ENCODE measurements at regions not wholly inside any gene's neighbourhood (a gene's known extent, or its start where the extent isn't known, plus 50 kb on each side); places are given as distances from the start of the nearest gene placed in this dataset.

DNA sequence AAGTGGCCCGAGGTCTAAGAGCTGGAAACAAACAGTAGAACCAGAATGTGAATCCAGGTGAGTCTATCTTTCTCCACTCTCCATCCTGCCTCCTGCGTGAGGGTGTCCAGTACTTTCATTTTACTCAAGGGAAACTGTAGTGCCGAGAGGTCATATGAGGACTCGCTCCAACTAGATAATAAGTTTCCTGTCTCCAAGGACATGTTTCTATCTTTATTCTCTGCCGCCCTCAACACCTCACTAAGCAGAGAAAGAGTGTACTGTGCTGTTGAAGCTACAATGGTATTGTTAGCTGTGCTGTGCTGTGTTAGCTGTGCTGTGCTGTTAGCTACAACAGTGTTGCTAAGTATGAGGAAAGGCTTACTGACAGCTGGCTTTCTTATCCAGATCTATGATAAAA, 137.9 kb upstream of the COL8A1 start:
- no peak for TF ChIP-seq POLR2A (IDR thresholded peaks at IDR 0.05)
- TF ChIP-seq, protein P1, sequence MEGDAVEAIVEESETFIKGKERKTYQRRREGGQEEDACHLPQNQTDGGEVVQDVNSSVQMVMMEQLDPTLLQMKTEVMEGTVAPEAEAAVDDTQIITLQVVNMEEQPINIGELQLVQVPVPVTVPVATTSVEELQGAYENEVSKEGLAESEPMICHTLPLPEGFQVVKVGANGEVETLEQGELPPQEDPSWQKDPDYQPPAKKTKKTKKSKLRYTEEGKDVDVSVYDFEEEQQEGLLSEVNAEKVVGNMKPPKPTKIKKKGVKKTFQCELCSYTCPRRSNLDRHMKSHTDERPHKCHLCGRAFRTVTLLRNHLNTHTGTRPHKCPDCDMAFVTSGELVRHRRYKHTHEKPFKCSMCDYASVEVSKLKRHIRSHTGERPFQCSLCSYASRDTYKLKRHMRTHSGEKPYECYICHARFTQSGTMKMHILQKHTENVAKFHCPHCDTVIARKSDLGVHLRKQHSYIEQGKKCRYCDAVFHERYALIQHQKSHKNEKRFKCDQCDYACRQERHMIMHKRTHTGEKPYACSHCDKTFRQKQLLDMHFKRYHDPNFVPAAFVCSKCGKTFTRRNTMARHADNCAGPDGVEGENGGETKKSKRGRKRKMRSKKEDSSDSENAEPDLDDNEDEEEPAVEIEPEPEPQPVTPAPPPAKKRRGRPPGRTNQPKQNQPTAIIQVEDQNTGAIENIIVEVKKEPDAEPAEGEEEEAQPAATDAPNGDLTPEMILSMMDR (IDR thresholded peaks at IDR 0.05): no peak
